Left ventricle myocardium superior (tissue), 1 donor: ENCODE measurements at regions not wholly inside any gene's neighbourhood (a gene's known extent, or its start where the extent isn't known, plus 50 kb on each side); places are given as distances from the start of the nearest gene placed in this dataset.

Source experiments
- ATAC-seq: fragments of 200-7000 bp; cut with Tn5 transposase; one replicate; pipeline ENCODE4 v1.9.1; 2020; ENCODE audit warnings: mild to moderate bottlenecking, moderate library complexity
- DNase-seq: peaks from one replicate; pipeline ENCODE4 v3.0.0-alpha.2; 2020
- intact Hi-C: fragments of 100-400 bp; cut with micrococcal nuclease; formaldehyde crosslinking; loops from one replicate; pipeline ENCODE4 v1.11.0; 2022
- donor health status: DM: no; HTN: yes; CAD: no; lungs with severe emphysema.

GRCh38 chr11:97968071-97968470 lies 1052.7 kb upstream of the CNTN5 start:
- intact Hi-C loops, result no loop called here
- ATAC-seq, result no peak
- DNase-seq, result no peak

- ATAC-seq, result no peak
- intact Hi-C loops, result no loop called here
- no peak for DNase-seq
Measured at GRCh38 chr11:97972731-97973130, 1048.0 kb upstream of the CNTN5 start.

- DNase-seq (no peak), ATAC-seq (no peak)
- intact Hi-C loops, result no loop called here
Measured at GRCh38 chr11:97973352-97973857, 1047.3 kb upstream of the CNTN5 start.

GRCh38 chr11:97974798-97975498 lies 1045.8 kb upstream of the CNTN5 start:
- intact Hi-C loops, result no loop called here
- DNase-seq (no peak), ATAC-seq (no peak)

GRCh38 chr11:97977726-97978125 lies 1043.0 kb upstream of the CNTN5 start:
- ATAC-seq, result no peak
- no peak for DNase-seq
- intact Hi-C loops, result no loop called here

- DNase-seq, result no peak
- intact Hi-C loops, result no loop called here
- no peak for ATAC-seq
Measured at GRCh38 chr11:97979741-97980140, 1041.0 kb upstream of the CNTN5 start.

- intact Hi-C loops, result no loop called here
- DNase-seq (no peak), ATAC-seq (no peak)
Measured at GRCh38 chr11:97982512-97982911, 1038.2 kb upstream of the CNTN5 start.

- ATAC-seq (no peak), DNase-seq (no peak)
- intact Hi-C loops, result no loop called here
Measured at GRCh38 chr11:97989121-97989520, 1031.6 kb upstream of the CNTN5 start.

GRCh38 chr11:97990162-97990920 lies 1030.4 kb upstream of the CNTN5 start:
- intact Hi-C loops, result no loop called here
- ATAC-seq (no peak), DNase-seq (no peak)

GRCh38 chr11:97993562-97993961 lies 1027.2 kb upstream of the CNTN5 start:
- DNase-seq, result no peak
- intact Hi-C loops, result no loop called here
- no peak for ATAC-seq

- no peak for DNase-seq
- intact Hi-C loops, result no loop called here
- no peak for ATAC-seq
Measured at GRCh38 chr11:97995874-97996273, 1024.9 kb upstream of the CNTN5 start.

GRCh38 chr11:97996762-97997161 lies 1024.0 kb upstream of the CNTN5 start:
- intact Hi-C loops, result no loop called here
- no peak for DNase-seq
- no peak for ATAC-seq

GRCh38 chr11:98003606-98004371 lies 1017.0 kb upstream of the CNTN5 start:
- no peak for ATAC-seq
- intact Hi-C loops, result no loop called here

GRCh38 chr11:98007072-98007471 lies 1013.7 kb upstream of the CNTN5 start:
- intact Hi-C loops, result no loop called here
- no peak for DNase-seq
- no peak for ATAC-seq

More at GRCh38 chr11:98003606-98004371, 1017.0 kb upstream of the CNTN5 start:
- DNase-seq, result no peak

- DNase-seq (no peak), ATAC-seq (no peak)
- intact Hi-C loops, result no loop called here
Measured at GRCh38 chr11:98027652-98028051, 993.1 kb upstream of the CNTN5 start.

- DNase-seq (no peak), ATAC-seq (no peak)
- intact Hi-C loops, result no loop called here
Measured at GRCh38 chr11:98029832-98030231, 990.9 kb upstream of the CNTN5 start.

- intact Hi-C loops, result no loop called here
- DNase-seq (no peak), ATAC-seq (no peak)
Measured at GRCh38 chr11:98036810-98037209, 983.9 kb upstream of the CNTN5 start.

GRCh38 chr11:98040061-98040808 lies 980.5 kb upstream of the CNTN5 start:
- ATAC-seq (no peak), DNase-seq (no peak)
- intact Hi-C loops, result no loop called here

GRCh38 chr11:98047647-98048046 lies 973.1 kb upstream of the CNTN5 start:
- no peak for ATAC-seq
- DNase-seq, result no peak
- intact Hi-C loops, result no loop called here
